ENCODE measurements at regions not wholly inside any gene's neighbourhood (a gene's known extent, or its start where the extent isn't known, plus 50 kb on each side); places are given as distances from the start of the nearest gene placed in this dataset.
"Not testable (repeated sequence)": the region's sequence is repeated elsewhere in the genome, so short reads cannot be mapped to it uniquely, and the experiment has no call there.

- H3K4me1 ChIP-seq: peaks cover 4% of the 10 kb centered on the region; the same call in 1 of the 2 replicates
- no peaks in the 10 kb centered on the region for H3K27me3 ChIP-seq
- H3K4me3 ChIP-seq (ENCODE audit: low read depth, low read length): no peak overlapping the region
- TF ChIP-seq CTCF (IDR thresholded peaks at IDR 0.05; ENCODE audit: low read depth, low read length): no peak
- DNase-seq: no peak
- H3K9me3 ChIP-seq: no peaks in the 10 kb centered on the region
- no peaks in the 10 kb centered on the region for H3K36me3 ChIP-seq
Observed at GRCh38 chr6:144630857-144631256, 345.7 kb downstream of the UTRN start.

DNA sequence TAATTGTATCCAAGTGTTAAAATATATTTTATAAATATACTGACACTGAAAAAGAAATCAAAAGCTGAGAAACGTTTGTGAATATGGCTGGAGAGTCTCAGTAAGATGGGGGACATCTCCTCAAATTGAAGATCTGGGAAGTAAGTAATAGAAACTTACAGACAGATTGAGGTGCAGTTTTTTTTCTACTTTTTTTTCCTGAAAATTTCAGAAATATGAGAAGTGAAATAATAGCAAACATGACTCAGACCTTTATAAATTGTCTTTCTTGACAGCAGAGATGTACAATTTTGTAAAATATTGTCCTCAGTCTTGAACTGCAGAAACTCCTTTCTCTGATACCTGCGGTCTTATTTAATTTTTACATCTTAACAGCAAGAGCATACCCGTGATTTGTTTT is 347.1 kb downstream of the UTRN start:
- Histone ChIP-seq H3K9me3 (no peaks in the 10 kb centered on the region), H3K27me3 (no peaks in the 10 kb centered on the region), H3K4me1 (peaks cover 4% of the 10 kb centered on the region; the same call in 1 of the 2 replicates), H3K4me3 (ENCODE audit: low read depth, low read length) (no peak overlapping the region), H3K36me3 (no peaks in the 10 kb centered on the region)
- TF ChIP-seq CTCF (IDR thresholded peaks at IDR 0.05; ENCODE audit: low read depth, low read length): no peak
- DNase-seq: no peak

DNA sequence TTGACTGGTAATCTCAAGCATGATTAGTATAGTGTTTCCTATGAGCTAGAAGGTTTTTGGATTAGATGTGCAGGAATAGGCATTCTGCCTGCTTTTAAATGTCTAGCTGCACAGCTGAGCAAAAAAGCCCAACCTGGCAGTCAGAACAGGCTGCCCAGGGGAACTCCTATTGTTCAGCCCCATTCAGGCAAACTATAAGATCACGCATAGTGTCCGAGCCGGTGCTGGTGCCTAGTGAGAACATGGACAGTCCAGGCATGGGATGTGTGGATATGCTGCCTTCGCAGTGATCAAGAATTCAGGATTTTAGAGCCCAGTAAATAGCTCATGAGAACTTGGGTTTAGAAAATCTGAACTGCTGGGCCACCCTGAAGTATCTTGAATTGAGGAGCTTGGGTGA is 348.8 kb downstream of the UTRN start:
- no peak for TF ChIP-seq CTCF (IDR thresholded peaks at IDR 0.05; ENCODE audit: low read depth, low read length)
- H3K27me3 ChIP-seq: no peaks in the 10 kb centered on the region
- peaks cover 4% of the 10 kb centered on the region; the same call in 1 of the 2 replicates for H3K4me1 ChIP-seq

GRCh38 chr6:144634371-144634770 is 349.2 kb downstream of the UTRN start:
- DNase-seq: no peak
- no peak for TF ChIP-seq CTCF (IDR thresholded peaks at IDR 0.05; ENCODE audit: low read depth, low read length)
- Histone ChIP-seq H3K4me3 (ENCODE audit: low read depth, low read length) (no peak overlapping the region), H3K9me3 (no peaks in the 10 kb centered on the region), H3K36me3 (no peaks in the 10 kb centered on the region), H3K4me1 (peaks cover 3% of the 10 kb centered on the region; the same call in 1 of the 2 replicates), H3K27me3 (no peaks in the 10 kb centered on the region)

More for the DNA sequence above, 348.8 kb downstream of the UTRN start:
- no peak for DNase-seq
- no peaks in the 10 kb centered on the region for H3K9me3 ChIP-seq
- H3K36me3 ChIP-seq: no peaks in the 10 kb centered on the region
- no peak overlapping the region for H3K4me3 ChIP-seq (ENCODE audit: low read depth, low read length)

DNA sequence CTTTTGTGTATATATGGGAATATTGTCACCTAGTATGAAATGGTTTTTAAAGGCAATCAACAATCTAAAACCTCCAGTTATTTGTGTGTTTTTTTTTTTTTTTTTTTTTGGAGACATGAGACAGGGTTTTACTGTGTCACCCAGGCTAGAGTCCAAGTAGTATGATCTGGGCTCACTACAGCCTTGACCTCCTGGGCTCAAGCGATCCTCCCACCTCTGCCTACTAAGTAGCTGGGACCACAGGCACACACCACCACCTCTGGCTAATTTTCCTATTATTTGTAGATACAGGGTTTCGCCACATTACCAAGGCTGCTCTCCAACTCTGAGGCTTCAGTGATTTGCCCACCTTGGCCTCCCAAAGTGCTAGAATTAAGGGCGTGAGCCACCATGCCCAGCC is 349.9 kb downstream of the UTRN start:
- Histone ChIP-seq H3K9me3 (no peaks in the 10 kb centered on the region), H3K27me3 (no peaks in the 10 kb centered on the region), H3K4me3 (ENCODE audit: low read depth, low read length) (no peak overlapping the region), H3K36me3 (no peaks in the 10 kb centered on the region), H3K4me1 (no peaks in the 10 kb centered on the region; the same call in 1 of the 2 replicates)
- DNase-seq: no peak
- TF ChIP-seq CTCF (IDR thresholded peaks at IDR 0.05; ENCODE audit: low read depth, low read length): no peak

- H3K4me1 ChIP-seq; DNase-seq; H3K9me3 ChIP-seq; H3K27me3 ChIP-seq; H3K36me3 ChIP-seq; H3K4me3 ChIP-seq (ENCODE audit: low read depth, low read length): not testable (repeated sequence)
Observed at GRCh38 chr6:144636025-144636424, 350.9 kb downstream of the UTRN start.

DNA sequence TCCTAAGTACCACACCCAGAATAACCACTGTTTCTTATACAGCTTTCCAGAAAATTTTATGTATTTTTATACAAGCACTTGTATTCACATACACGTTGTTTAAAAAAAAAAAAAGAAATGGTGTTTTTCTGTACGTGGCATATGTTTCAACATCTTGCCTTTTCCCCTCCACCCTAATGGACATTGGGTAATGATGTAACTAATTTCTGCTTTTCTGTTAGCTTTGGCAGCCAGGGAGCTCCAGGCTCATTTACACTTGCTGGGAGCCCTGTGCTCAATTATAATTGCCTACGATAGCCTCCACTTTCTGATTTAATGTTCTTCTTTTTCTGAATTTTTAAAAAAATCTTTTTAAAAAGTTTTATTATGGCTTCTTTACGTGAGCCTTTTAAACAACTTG is 352.4 kb downstream of the UTRN start:
- no peaks in the 10 kb centered on the region for H3K27me3 ChIP-seq
- no peak for DNase-seq
- H3K4me1 ChIP-seq: no peaks in the 10 kb centered on the region; the same call in 1 of the 2 replicates
- no peak for TF ChIP-seq CTCF (IDR thresholded peaks at IDR 0.05; ENCODE audit: low read depth, low read length)
- no peaks in the 10 kb centered on the region for H3K9me3 ChIP-seq
- no peak overlapping the region for H3K4me3 ChIP-seq (ENCODE audit: low read depth, low read length)
- H3K36me3 ChIP-seq: no peaks in the 10 kb centered on the region
